Gastrocnemius medialis (tissue), 4 donors: ENCODE measurements at regions not wholly inside any gene's neighbourhood (a gene's known extent, or its start where the extent isn't known, plus 50 kb on each side); places are given as distances from the start of the nearest gene placed in this dataset.
A peak's percentile ranks its signal among the peaks of the same experiment; 100 is the strongest.

Source experiments
- ATAC-seq, 2 donors: fragments of 150-250 bp; one replicate each; pipeline ENCODE4 v1.9.1; 2016
- DNase-seq, 2 donors: peaks; one replicate each; pipeline ENCODE4 v3.0.0-alpha.2; 2019
- H3K27ac ChIP-seq, 4 donors: fragments of 200-600 bp; sonication (generic); 1 replicate in 1 of 4; 2 replicates in 3 of 4; pipeline ENCODE4 v1.5.1; 2016 to 2018; ENCODE audit warnings: mild to moderate bottlenecking in 2 of 4, moderate library complexity in 1 of 4
- H3K27me3 ChIP-seq, 3 donors: fragments of 200-600 bp; sonication (generic) in 2 of 3; 1 replicate in 1 of 3; 2 replicates in 2 of 3; pipeline versions ENCODE4 v1.5.1 to v1.6.0; 2016 to 2019; ENCODE audit warnings: mild to moderate bottlenecking in 1 of 3, moderate library complexity in 1 of 3
- H3K36me3 ChIP-seq, 2 donors: fragments of 200-600 bp; sonication (generic) in 1 of 2; one replicate each; pipeline ENCODE4 v1.5.1; 2017 to 2018
- H3K4me1 ChIP-seq, 2 donors: fragments of 200-600 bp; sonication (generic) in 1 of 2; one replicate each; pipeline ENCODE4 v1.5.1; 2016 to 2017; ENCODE audit warnings: mild to moderate bottlenecking in 2 of 2
- H3K4me3 ChIP-seq, 4 donors: fragments of 200-600 bp; sonication (generic) in 3 of 4; 1 replicate in 1 of 4; 2 replicates in 3 of 4; pipeline ENCODE4 v1.5.1; 2016 to 2019; ENCODE audit warnings: mild to moderate bottlenecking in 2 of 4
- H3K9me3 ChIP-seq, 3 donors: fragments of 200-600 bp; sonication (generic) in 2 of 3; 1 replicate in 1 of 3; 2 replicates in 2 of 3; pipeline ENCODE4 v1.5.1; 2016 to 2019
- CTCF ChIP-seq, 5 experiments: fragments of 450-650 bp in 3 of 5; fragments of 200-600 bp in 2 of 5; sonication (generic) in 2 of 5; IDR thresholded peaks in 4 of 5; conservative IDR thresholded peaks in 1 of 5; 1 replicate in 4 of 5; 2 replicates in 1 of 5; pipeline ENCODE4 v1.5.1; 2016 to 2019; ENCODE audit warnings: antibody characterized with exemption in 5 of 5, mild to moderate bottlenecking in 3 of 5, moderate library complexity in 3 of 5
- POLR2A ChIP-seq, 2 donors: fragments of 450-650 bp; IDR thresholded peaks; one replicate each; pipeline ENCODE4 v1.6.1; 2017; ENCODE audit warnings: antibody characterized with exemption in 2 of 2, mild to moderate bottlenecking in 2 of 2, moderate library complexity in 2 of 2
- in situ Hi-C, 4 donors: fragments of 200-750 bp; cut with MboI; loops; one replicate each; pipeline versions ENCODE4 v1.15.0 to v1.8.0; 2017; ENCODE audit warnings: low sequenced_read_pairs in 4 of 4
- intact Hi-C: fragments of 100-400 bp; cut with DNase I; formaldehyde crosslinking; loops from one replicate; pipeline ENCODE4 v1.15.1; 2023; ENCODE audit warnings: low total_unique reads

- DNase-seq (no peak), ATAC-seq (no peak)
- Histone ChIP-seq H3K9me3 (no peaks in the 10 kb centered on the region), H3K4me3 (no peak overlapping the region), H3K27me3 (peaks cover 14 to 18% (median 17%) of the 10 kb centered on the region in 3 donors), H3K36me3 (no peaks in the 10 kb centered on the region), H3K27ac (no peak overlapping the region), H3K4me1 (peaks cover 6 to 11% of the 10 kb centered on the region in 2 donors)
- in situ Hi-C loops (no loop called here), intact Hi-C loops (no loop called here)
- TF ChIP-seq CTCF (IDR thresholded peaks at IDR 0.05 in 4 of 5, conservative IDR thresholded peaks at IDR 0.05 in 1 of 5) (no peak), POLR2A (IDR thresholded peaks at IDR 0.05) (no peak)
These were observed 282.7 kb upstream of the TNRC6C start for GRCh38 chr17:77675816-77676215.

GRCh38 chr17:77676237-77676661 is 282.3 kb upstream of the TNRC6C start:
- H3K4me3 ChIP-seq = no peak overlapping the region
- H3K4me1 ChIP-seq = peaks cover 6 to 11% of the 10 kb centered on the region in 2 donors
- DNase-seq = no peak
- no peaks in the 10 kb centered on the region for H3K36me3 ChIP-seq
- TF ChIP-seq CTCF (IDR thresholded peaks at IDR 0.05 in 4 of 5, conservative IDR thresholded peaks at IDR 0.05 in 1 of 5) = no peak
- no peak for TF ChIP-seq POLR2A (IDR thresholded peaks at IDR 0.05)
- intact Hi-C loops = no loop called here
- H3K27me3 ChIP-seq = peaks cover 14 to 18% (median 17%) of the 10 kb centered on the region in 3 donors
- peak overlapping the region in 3 of 4 donors; percentile 21 to 55 (median 41) for H3K27ac ChIP-seq
- no peak for ATAC-seq
- no peaks in the 10 kb centered on the region for H3K9me3 ChIP-seq
- in situ Hi-C loops = no loop called here

- no peaks in the 10 kb centered on the region for H3K36me3 ChIP-seq
- H3K27ac ChIP-seq = peak overlapping the region in 3 of 4 donors; percentile 1 to 55 (median 21)
- peaks cover 7 to 17% of the 10 kb centered on the region in 2 donors for H3K4me1 ChIP-seq
- in situ Hi-C loops = no loop called here
- intact Hi-C loops = no loop called here
- ATAC-seq = peak in 1 of 2 donors; percentile 57
- peaks cover 14 to 18% (median 17%) of the 10 kb centered on the region in 3 donors for H3K27me3 ChIP-seq
- H3K9me3 ChIP-seq = no peaks in the 10 kb centered on the region
- TF ChIP-seq POLR2A (IDR thresholded peaks at IDR 0.05) (no peak), CTCF (IDR thresholded peaks at IDR 0.05 in 4 of 5, conservative IDR thresholded peaks at IDR 0.05 in 1 of 5) (no peak)
- peak; percentile 23 to 47 for DNase-seq
- peak overlapping the region in 1 of 4 donors; percentile 3 for H3K4me3 ChIP-seq
These were observed 281.3 kb upstream of the TNRC6C start for GRCh38 chr17:77677211-77677610.

- H3K36me3 ChIP-seq = no peaks in the 10 kb centered on the region
- H3K27me3 ChIP-seq = peaks cover 14 to 18% (median 17%) of the 10 kb centered on the region in 3 donors
- in situ Hi-C loops = no loop called here
- TF ChIP-seq POLR2A (IDR thresholded peaks at IDR 0.05) = no peak
- no peak for TF ChIP-seq CTCF (IDR thresholded peaks at IDR 0.05 in 4 of 5, conservative IDR thresholded peaks at IDR 0.05 in 1 of 5)
- no peak for DNase-seq
- ATAC-seq = peak in 1 of 2 donors; percentile 15
- intact Hi-C loops = no loop called here
- H3K4me1 ChIP-seq = peaks cover 10 to 21% of the 10 kb centered on the region in 2 donors
- H3K9me3 ChIP-seq = no peaks in the 10 kb centered on the region
- peak overlapping the region in 1 of 4 donors; percentile 3 for H3K4me3 ChIP-seq
- peak overlapping the region in 2 of 4 donors; percentile 7 to 21 for H3K27ac ChIP-seq
These were observed 280.9 kb upstream of the TNRC6C start for GRCh38 chr17:77677630-77678029.

- H3K36me3 ChIP-seq = no peaks in the 10 kb centered on the region
- H3K27ac ChIP-seq = no peak overlapping the region
- H3K4me1 ChIP-seq = peaks cover 10 to 21% of the 10 kb centered on the region in 2 donors
- DNase-seq = peak in 1 of 2 donors; percentile 26
- no peak overlapping the region for H3K4me3 ChIP-seq
- peaks cover 14 to 18% (median 17%) of the 10 kb centered on the region in 3 donors for H3K27me3 ChIP-seq
- ATAC-seq = peak; percentile 29 to 58
- in situ Hi-C loops = no loop called here
- H3K9me3 ChIP-seq = no peaks in the 10 kb centered on the region
- intact Hi-C loops = no loop called here
- TF ChIP-seq CTCF (IDR thresholded peaks at IDR 0.05 in 4 of 5, conservative IDR thresholded peaks at IDR 0.05 in 1 of 5) (no peak), POLR2A (IDR thresholded peaks at IDR 0.05) (no peak)
These were observed 278.9 kb upstream of the TNRC6C start for GRCh38 chr17:77679589-77679988.
